RKO (cell line): ENCODE measurements at regions not wholly inside any gene's neighbourhood (a gene's known extent, or its start where the extent isn't known, plus 50 kb on each side); places are given as distances from the start of the nearest gene placed in this dataset.
"Not testable (repeated sequence)": the region's sequence is repeated elsewhere in the genome, so short reads cannot be mapped to it uniquely, and the experiment has no call there.

Source experiments
- DNase-seq: peaks from one replicate; pipeline ENCODE4 v3.0.0-alpha.2; 2016; ENCODE audit warnings: low spot score

GRCh38 chr16:29218649-29219048, 187.9 kb downstream of the NPIPB11 start:
- DNase-seq = not testable (repeated sequence)

GRCh38 chr16:29218171-29218570, 188.3 kb downstream of the NPIPB11 start:
- not testable (repeated sequence) for DNase-seq

GRCh38 chr16:29217752-29218126, 188.8 kb downstream of the NPIPB11 start:
- not testable (repeated sequence) for DNase-seq

DNA sequence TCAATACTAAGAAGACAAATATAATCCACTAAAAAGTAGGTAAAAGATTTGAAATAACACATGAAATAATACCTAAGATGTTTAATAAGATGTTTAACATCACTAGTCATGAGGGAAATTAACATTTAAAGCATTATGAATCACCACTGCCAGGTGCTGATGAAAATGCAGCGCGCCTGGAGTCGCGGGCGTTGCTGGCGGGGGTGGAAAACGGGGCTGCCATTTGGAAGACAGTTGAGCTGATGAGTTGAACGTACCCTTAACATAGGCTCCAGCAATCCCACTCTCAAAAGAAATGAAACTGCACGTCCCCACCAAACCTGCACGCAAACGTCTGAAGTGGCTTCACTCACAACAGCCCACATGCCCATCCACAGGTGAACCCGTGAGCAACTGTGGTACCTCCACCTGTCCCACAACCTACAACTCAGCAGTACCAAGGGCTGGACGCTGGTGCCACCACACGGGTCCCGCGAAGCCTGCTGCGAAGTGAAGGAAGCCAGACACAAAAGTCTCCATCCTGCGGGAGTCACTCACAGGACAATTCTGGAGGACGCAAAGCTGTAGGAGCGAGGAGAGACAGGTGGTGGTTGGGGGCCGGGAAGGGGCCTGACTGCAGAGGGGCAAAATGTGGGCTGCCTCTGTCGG, 189.3 kb downstream of the NPIPB11 start:
- not testable (repeated sequence) for DNase-seq

- DNase-seq = not testable (repeated sequence)
Observed at GRCh38 chr16:29213770-29214169, 192.7 kb downstream of the NPIPB11 start.

DNA sequence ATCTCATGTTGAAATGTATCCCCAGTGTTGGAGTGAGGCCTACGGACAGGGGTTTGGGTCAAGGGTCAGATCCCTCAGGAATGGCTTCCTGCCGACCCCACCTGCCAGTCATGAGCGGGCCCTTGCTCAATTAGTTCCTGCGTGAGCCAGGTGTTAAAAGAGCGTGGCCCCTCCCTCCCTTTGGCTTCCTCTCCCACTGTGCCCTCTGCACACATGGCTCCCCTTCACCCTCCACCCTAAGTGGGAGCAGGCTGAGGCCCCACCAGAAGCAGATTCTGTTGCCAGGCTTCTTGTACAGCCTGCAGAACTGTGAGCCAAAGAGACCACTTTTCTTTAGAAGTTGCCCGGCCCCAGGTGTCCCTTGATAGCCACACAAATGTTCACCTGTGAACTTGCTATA, 193.3 kb downstream of the NPIPB11 start:
- DNase-seq = not testable (repeated sequence)

GRCh38 chr16:29212084-29213027, 194.2 kb downstream of the NPIPB11 start:
- DNase-seq = not testable (repeated sequence)

- DNase-seq = not testable (repeated sequence)
Observed at GRCh38 chr16:29211456-29211855, 195.1 kb downstream of the NPIPB11 start.

GRCh38 chr16:29210299-29211150, 196.0 kb downstream of the NPIPB11 start:
- not testable (repeated sequence) for DNase-seq

DNA sequence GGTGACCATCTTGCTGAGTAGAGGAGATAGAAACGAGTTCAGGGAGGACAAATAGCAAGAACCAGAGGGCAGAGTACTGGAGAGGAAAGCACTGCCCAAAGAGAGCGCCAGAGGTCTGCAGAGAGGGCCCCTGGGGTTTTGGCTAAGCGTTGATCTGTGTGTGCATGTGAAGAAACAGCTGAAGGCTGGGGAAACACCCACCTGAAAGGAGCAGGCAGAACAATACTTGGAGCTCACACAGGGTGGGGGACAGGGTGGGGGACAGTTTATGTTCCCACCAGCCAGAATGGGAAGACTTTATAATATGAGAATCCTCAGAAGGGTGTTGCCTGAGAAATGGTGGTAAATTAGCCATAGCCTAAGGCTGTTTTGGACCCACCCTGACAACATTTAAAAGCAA, 200.4 kb downstream of the NPIPB11 start:
- not testable (repeated sequence) for DNase-seq

DNA sequence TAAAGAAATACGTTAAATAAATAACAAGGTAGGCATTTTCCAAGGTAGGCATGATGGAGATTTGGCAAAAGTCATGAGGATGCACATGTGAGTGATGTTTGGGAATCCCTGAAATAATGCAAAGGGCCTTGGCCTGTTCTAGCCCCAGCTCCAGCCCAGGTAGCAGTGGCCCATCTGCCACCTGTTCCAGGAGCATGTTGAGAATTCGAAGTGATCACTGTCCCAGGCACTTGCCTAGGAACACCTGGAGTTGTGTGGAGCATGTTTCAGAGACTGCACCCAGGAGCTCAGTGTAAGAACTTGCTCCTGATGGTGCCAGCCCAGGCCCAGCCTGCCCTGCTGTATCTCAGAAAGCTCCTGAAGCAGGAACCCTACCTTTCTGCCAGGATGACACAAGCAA, 201.4 kb downstream of the NPIPB11 start:
- not testable (repeated sequence) for DNase-seq

DNA sequence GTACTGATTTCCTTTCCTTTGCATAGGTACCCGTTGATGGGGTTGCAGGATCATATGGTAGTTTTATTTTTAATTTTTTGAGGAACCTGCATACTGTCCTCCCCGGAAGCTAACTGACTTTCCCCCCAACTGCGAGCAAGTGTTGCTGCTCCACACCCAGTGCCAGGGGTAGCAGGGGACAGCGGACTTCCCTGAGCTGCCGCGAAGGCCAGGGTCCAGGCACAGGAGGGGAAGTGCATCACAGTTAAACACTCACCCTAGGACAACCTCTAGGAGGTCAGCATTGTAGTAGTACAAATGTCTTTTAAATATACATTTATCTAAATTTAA, 201.7 kb downstream of the NPIPB11 start:
- no peak for DNase-seq

DNA sequence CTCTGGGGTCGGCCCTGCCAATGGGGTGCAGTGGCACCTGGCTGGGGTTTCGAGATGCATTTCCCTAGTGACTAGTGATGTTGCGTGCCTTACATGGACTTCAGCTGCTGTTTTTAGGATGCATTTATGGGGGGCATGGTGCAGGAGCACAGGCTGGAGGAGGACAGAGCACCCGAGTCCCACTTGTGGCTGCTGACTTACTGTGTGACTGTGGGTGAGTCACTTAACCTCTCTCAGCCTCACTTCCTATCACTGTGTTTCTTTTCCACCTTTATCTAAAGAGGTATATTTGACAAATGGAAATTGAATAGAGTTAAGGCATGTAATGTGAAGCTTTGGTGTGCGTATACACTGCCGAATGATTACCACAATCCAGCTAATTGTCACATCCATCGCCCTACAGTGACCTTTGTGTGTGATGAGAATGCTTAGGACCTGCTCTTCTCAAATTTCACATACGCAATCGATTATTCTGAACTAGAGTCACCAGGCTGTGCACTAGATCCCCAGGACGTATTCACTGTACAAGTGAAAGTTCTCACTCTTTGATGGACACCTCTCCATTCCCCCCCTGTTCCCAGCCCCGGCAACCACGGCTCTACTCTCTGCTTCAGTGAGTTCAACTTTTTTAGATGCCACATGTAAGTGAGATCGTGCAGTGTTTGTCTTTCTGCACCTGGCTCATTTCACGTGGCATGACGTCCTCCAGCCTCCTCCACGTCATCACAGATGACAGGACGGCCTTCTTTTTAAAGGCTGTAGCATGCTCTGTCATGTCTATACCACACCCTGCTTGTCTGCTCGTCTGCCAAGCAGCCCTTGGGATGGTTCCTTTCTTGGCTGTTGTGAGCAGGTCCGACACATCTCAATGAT, 202.3 kb downstream of the NPIPB11 start:
- DNase-seq = not testable (repeated sequence)

GRCh38 chr16:29203046-29203932, 203.2 kb downstream of the NPIPB11 start:
- not testable (repeated sequence) for DNase-seq

GRCh38 chr16:29202642-29203041, 203.9 kb downstream of the NPIPB11 start:
- DNase-seq = not testable (repeated sequence)

DNA sequence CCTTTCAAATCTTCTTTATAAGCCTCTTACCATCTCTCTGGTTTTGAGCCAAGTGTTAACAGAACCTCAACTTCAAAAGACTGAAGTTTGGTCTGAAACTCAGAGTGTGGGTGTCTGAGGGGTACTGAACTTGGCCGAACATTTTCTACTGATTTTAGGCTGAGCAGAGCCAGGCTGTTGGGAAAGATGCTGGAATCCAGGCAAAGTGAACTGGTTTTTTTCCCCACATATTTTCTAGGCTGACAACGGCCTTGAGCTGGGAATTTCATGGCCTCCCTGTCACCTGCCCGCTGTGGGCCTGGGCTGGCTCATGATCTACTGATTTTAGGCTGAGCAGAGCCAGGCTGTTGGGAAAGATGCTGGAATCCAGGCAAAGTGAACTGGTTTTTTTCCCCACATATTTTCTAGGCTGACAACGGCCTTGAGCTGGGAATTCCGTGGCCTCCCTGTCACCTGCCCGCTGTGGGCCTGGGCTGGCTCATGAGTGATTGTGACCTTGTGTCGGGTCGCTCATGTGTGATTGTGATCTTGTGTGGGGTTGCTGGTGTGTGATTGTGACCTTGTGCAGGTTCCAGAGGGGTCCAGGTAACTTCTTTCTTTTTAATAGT, 204.4 kb downstream of the NPIPB11 start:
- DNase-seq = not testable (repeated sequence)

- DNase-seq = not testable (repeated sequence)
Observed at GRCh38 chr16:29201296-29202024, 205.1 kb downstream of the NPIPB11 start.

DNA sequence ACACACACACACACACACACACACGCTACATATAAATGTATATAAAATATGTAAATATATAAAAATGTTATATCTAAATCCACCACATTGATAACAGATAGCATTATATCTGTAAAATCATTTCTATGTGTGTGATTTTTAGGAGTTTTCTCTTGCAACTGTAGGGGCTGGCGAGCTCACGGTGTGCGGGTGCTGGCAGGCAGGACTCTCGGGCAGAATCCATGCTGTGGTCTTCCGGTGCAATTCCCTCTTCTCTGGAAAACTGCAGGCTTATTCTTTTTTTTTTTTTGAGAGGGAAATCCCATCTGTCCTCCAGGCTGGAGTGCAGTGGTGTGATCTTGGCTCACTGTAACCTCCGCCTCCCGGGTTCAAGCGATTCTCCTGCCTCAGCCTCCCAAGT, 205.8 kb downstream of the NPIPB11 start:
- DNase-seq = not testable (repeated sequence)

DNA sequence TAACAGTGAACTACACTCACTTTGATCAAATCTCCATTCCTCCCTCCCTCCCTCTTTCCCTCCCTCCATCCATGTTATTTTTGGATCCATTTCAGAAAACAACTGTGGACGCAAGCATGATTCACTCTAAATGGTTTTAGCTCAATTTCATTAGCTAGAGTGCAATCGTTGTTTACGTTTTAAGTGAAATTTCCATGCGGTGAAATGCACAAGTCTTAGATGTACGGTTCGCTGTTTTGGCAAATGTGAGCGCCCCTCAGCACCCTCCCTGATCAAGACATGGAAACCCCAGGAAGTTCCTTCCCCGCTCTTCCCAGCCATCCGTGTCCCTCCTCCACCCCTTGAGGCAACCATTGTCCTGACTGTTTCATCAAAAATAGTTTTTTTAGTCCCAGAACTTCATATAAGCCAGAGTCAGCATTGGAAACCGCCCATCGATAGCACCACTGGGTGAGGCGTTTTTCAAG, 206.3 kb downstream of the NPIPB11 start:
- not testable (repeated sequence) for DNase-seq
